HCT116 (cell line): ENCODE measurements at regions not wholly inside any gene's neighbourhood (a gene's known extent, or its start where the extent isn't known, plus 50 kb on each side); places are given as distances from the start of the nearest gene placed in this dataset.

Source experiments
- ATAC-seq: fragments of 200-7000 bp; cut with Tn5 transposase; 2 replicates; pipeline ENCODE4 v1.9.1; 2020; ENCODE audit warnings: mild to moderate bottlenecking, moderate library complexity
- BruUV-seq: library from RNA; stranded (reverse); fragments of 400-500 nt; replicated peaks from 2 replicates; lab custom pipeline; 2021; lab: Mats Ljungman, UMichigan
- CTCF ChIA-PET: fragments of 300-600 bp; sonication (Branson Sonifier 250); formaldehyde crosslinking; loops from one replicate; lab custom pipeline; 2021; ENCODE audit warnings: antibody characterized with exemption; lab: Charles Lee
- POLR2A ChIA-PET: fragments of 300-600, 350-600 bp; sonication (Branson Sonifier 250); formaldehyde crosslinking; loops from one replicate; lab custom pipeline; 2021; ENCODE audit warnings: antibody characterized with exemption; lab: Charles Lee
- RAD21 ChIA-PET, 2 experiments: fragments of 300-600 bp; sonication (Branson Sonifier 250); formaldehyde crosslinking; loops; one replicate each; lab custom pipeline; 2023; ENCODE audit warnings: low total read pairs in 2 of 2; ENCODE audit not compliant: uncharacterized antibody in 2 of 2, unreplicated experiment in 2 of 2, low non-redundant PET in 1 of 2; lab: Charles Lee
- DNase-seq: peaks from one replicate; pipeline ENCODE4 v3.0.0-alpha.2; 2010; ENCODE audit warnings: low read depth, low spot score
- H2AFZ ChIP-seq: fragments of 200-600 bp; shearing (Covaris generic), sonication (generic); 2 replicates; pipeline ENCODE4 v1.6.1; 2017; ENCODE audit warnings: low read depth, mixed run types, mixed read lengths, antibody characterized with exemption, low read length; ENCODE audit not compliant: poor library complexity, severe bottlenecking
- H3K27ac ChIP-seq: 2 replicates; pipeline ENCODE4 v1.5.1; 2012; ENCODE audit warnings: low read depth, low read length
- H3K27me3 ChIP-seq: fragments of 200-600 bp; sonication (generic); 2 replicates; pipeline ENCODE4 v1.6.1; 2016; ENCODE audit warnings: mixed run types, low read length, mixed read lengths; ENCODE audit not compliant: insufficient read depth
- H3K36me3 ChIP-seq, 2 experiments: fragments of 200-500 bp in 1 of 2; fragments of 200-600 bp in 1 of 2; sonication (Bioruptor generic) in 1 of 2; sonication (generic) in 1 of 2; 2 replicates each; pipeline versions ENCODE4 v1.5.1 to v1.6.1; 2014 to 2016; ENCODE audit warnings: low read length in 2 of 2, inconsistent platforms in 1 of 2, mixed read lengths in 1 of 2, mixed run types in 1 of 2; ENCODE audit not compliant: insufficient read depth in 2 of 2, control insufficient read depth in 1 of 2
- H3K4me1 ChIP-seq, 2 experiments: fragments of 200-600 bp in 1 of 2; sonication (generic) in 1 of 2; 2 replicates each; pipeline versions ENCODE4 v1.5.1 to v1.6.1; 2012 to 2017; ENCODE audit warnings: low read length in 2 of 2, inconsistent platforms in 1 of 2, mild to moderate bottlenecking in 1 of 2, mixed read lengths in 1 of 2, mixed run types in 1 of 2, moderate library complexity in 1 of 2; ENCODE audit not compliant: insufficient read depth in 2 of 2, control insufficient read depth in 1 of 2
- H3K4me2 ChIP-seq: fragments of 200-600 bp; sonication (generic); 2 replicates; pipeline ENCODE4 v1.6.1; 2017; ENCODE audit warnings: mixed run types, low read length, mixed read lengths
- H3K4me3 ChIP-seq, 2 experiments: fragments of 200-600 bp in 1 of 2; sonication (generic) in 1 of 2; replicated peaks in 1 of 2; 2 replicates each; pipeline ENCODE4 v1.5.1; 2011 to 2016; ENCODE audit warnings: low read length in 2 of 2, control low read depth in 1 of 2, low read depth in 1 of 2, mild to moderate bottlenecking in 1 of 2, mixed read lengths in 1 of 2, mixed run types in 1 of 2
- H3K79me2 ChIP-seq: fragments of 200-600 bp; sonication (generic); 2 replicates; pipeline ENCODE4 v1.6.1; 2017; ENCODE audit warnings: mild to moderate bottlenecking, mixed run types, low read length, moderate library complexity, mixed read lengths; ENCODE audit not compliant: insufficient read depth
- H3K9ac ChIP-seq: fragments of 200-600 bp; sonication (generic); 2 replicates; pipeline ENCODE4 v1.6.1; 2016; ENCODE audit warnings: low read length, mixed read lengths
- H3K9me2 ChIP-seq: fragments of 200-600 bp; sonication (generic), shearing (Covaris generic); 2 replicates; pipeline ENCODE4 v1.6.1; 2017; ENCODE audit warnings: mixed run types, mild to moderate bottlenecking, moderate library complexity; ENCODE audit not compliant: insufficient read depth
- H3K9me3 ChIP-seq, 2 experiments: fragments of 200-500 bp in 1 of 2; fragments of 200-600 bp in 1 of 2; sonication (Bioruptor generic) in 1 of 2; sonication (generic) in 1 of 2; 2 replicates each; pipeline ENCODE4 v1.6.1; 2014 to 2017; ENCODE audit warnings: low read length in 2 of 2, mixed read lengths in 2 of 2, inconsistent platforms in 1 of 2, low read depth in 1 of 2, mild to moderate bottlenecking in 1 of 2, mixed run types in 1 of 2, moderate library complexity in 1 of 2; ENCODE audit not compliant: control insufficient read depth in 1 of 2, insufficient read depth in 1 of 2
- H4K20me1 ChIP-seq: fragments of 200-600 bp; sonication (generic), shearing (Covaris generic); 2 replicates; pipeline ENCODE4 v1.6.1; 2017; ENCODE audit warnings: mixed run types, mild to moderate bottlenecking, moderate library complexity; ENCODE audit not compliant: insufficient read depth
- POLR2A ChIP-seq: IDR thresholded peaks from 2 replicates; pipeline ENCODE4 v1.7.0; 2011; ENCODE audit warnings: borderline replicate concordance; ENCODE audit not compliant: insufficient read depth, insufficient read length; ENCODE audit errors: extremely low read depth
- intact Hi-C: fragments of 100-400 bp; cut with micrococcal nuclease; formaldehyde crosslinking; loops from 2 replicates; pipeline ENCODE4 v1.10.0; 2022

DNA sequence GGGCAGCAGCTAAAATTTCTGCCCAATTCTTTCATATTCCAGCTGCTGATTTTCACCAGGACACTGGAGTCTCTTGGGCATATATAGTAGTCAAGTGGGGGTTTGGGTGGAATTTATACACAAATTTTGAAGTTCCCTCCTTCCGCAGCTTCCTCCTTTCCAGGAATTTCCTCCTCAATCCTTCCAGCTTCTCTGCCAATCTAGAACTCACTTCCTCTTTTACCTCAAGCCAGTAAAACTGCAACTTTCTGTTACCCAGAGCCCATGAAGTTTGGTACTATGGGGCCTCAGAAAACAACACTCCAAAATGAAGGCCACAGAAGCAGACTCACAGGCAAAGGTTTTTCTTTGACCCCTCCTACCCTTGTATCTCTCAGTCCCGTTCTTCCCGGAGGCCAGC, 51.7 kb upstream of the G2E3 start:
- ATAC-seq (no peak), DNase-seq (no peak)
- BruUV-seq = no TSS peak
- POLR2A ChIA-PET = no interaction called here
- H3K36me3 ChIP-seq = no peaks in the 10 kb centered on the region
- H3K9ac ChIP-seq = no peak overlapping the region
- intact Hi-C loops = loop anchor here (10.0 kb wide), 1 partner anchor 122 kb away; no protein-coding TSS in a partner anchor
- H3K4me1 ChIP-seq = no peaks in the 10 kb centered on the region
- H2AFZ ChIP-seq = no peak overlapping the region
- no peaks in the 10 kb centered on the region for H4K20me1 ChIP-seq
- CTCF ChIA-PET = no interaction called here
- no peak overlapping the region for H3K27ac ChIP-seq
- H3K4me3 ChIP-seq = no peak overlapping the region
- no peaks in the 10 kb centered on the region for H3K9me2 ChIP-seq
- H3K79me2 ChIP-seq = no peaks in the 10 kb centered on the region
- no peaks in the 10 kb centered on the region for H3K9me3 ChIP-seq
- RAD21 ChIA-PET = no interaction called here
- TF ChIP-seq POLR2A = no peak
- H3K27me3 ChIP-seq = peaks cover 5% of the 10 kb centered on the region; the same call in 1 of the 2 replicates
- H3K4me2 ChIP-seq = no peak overlapping the region
